CD14-positive monocyte (primary cell): ENCODE measurements at regions not wholly inside any gene's neighbourhood (a gene's known extent, or its start where the extent isn't known, plus 50 kb on each side); places are given as distances from the start of the nearest gene placed in this dataset.

Source experiments
- DNase-seq, 3 donors: peaks; one replicate each; pipeline ENCODE4 v3.0.0-alpha.2; 2011 to 2022
- H2AFZ ChIP-seq: 2 replicates; pipeline ENCODE4 v1.6.0; 2012; ENCODE audit warnings: mild to moderate bottlenecking, low read depth, low read length, inconsistent platforms; ENCODE audit not compliant: insufficient read depth, poor library complexity, severe bottlenecking
- H3K27ac ChIP-seq, 2 donors: 1 replicate in 1 of 2; 2 replicates in 1 of 2; pipeline ENCODE4 v1.5.1; 2012 to 2013; ENCODE audit warnings: low read length in 2 of 2, control low read depth in 1 of 2, inconsistent platforms in 1 of 2, low read depth in 1 of 2, mild to moderate bottlenecking in 1 of 2
- H3K27me3 ChIP-seq, 2 donors: one replicate each; pipeline versions ENCODE4 v1.6.0 to v1.6.1; 2011 to 2013; ENCODE audit warnings: low read length in 2 of 2; ENCODE audit not compliant: control insufficient read depth in 2 of 2, insufficient read depth in 2 of 2
- H3K36me3 ChIP-seq, 2 donors: replicated peaks in 1 of 2; 1 replicate in 1 of 2; 2 replicates in 1 of 2; pipeline versions ENCODE4 v1.5.1 to v1.6.1; 2012 to 2013; ENCODE audit warnings: low read length in 2 of 2, control low read depth in 1 of 2, inconsistent platforms in 1 of 2, mild to moderate bottlenecking in 1 of 2; ENCODE audit not compliant: insufficient read depth in 2 of 2, control insufficient read depth in 1 of 2
- H3K4me1 ChIP-seq, 2 donors: 1 replicate in 1 of 2; 2 replicates in 1 of 2; pipeline versions ENCODE4 v1.5.1 to v1.6.1; 2012 to 2013; ENCODE audit warnings: low read length in 2 of 2, control low read depth in 1 of 2, inconsistent platforms in 1 of 2, mild to moderate bottlenecking in 1 of 2, moderate library complexity in 1 of 2; ENCODE audit not compliant: insufficient read depth in 2 of 2, control insufficient read depth in 1 of 2
- H3K4me2 ChIP-seq: replicated peaks from 2 replicates; pipeline ENCODE3; 2012; ENCODE audit warnings: low read length, moderate library complexity, mild to moderate bottlenecking; ENCODE audit not compliant: poor library complexity, severe bottlenecking; ENCODE audit errors: extremely low read depth
- H3K4me3 ChIP-seq, 3 experiments: fragments of 200-600 bp in 1 of 3; sonication (generic) in 1 of 3; replicated peaks in 1 of 3; 1 replicate in 2 of 3; 2 replicates in 1 of 3; pipeline ENCODE4 v1.5.1; 2011 to 2013; ENCODE audit warnings: low read length in 3 of 3, mild to moderate bottlenecking in 3 of 3, control low read depth in 2 of 3, low read depth in 2 of 3, inconsistent platforms in 1 of 3, moderate library complexity in 1 of 3
- H3K79me2 ChIP-seq: 2 replicates; pipeline ENCODE4 v1.6.0; 2012; ENCODE audit warnings: mild to moderate bottlenecking, control low read depth, inconsistent platforms, low read length, moderate library complexity; ENCODE audit not compliant: insufficient read depth
- H3K9ac ChIP-seq: 2 replicates; pipeline ENCODE4 v1.6.0; 2017; ENCODE audit warnings: low read length, mild to moderate bottlenecking; ENCODE audit not compliant: insufficient read depth, poor library complexity, severe bottlenecking
- H3K9me3 ChIP-seq, 2 donors: replicated peaks in 1 of 2; 1 replicate in 1 of 2; 2 replicates in 1 of 2; pipeline versions ENCODE4 v1.5.1 to v1.6.1; 2012 to 2013; ENCODE audit warnings: low read length in 2 of 2, control low read depth in 1 of 2; ENCODE audit not compliant: control insufficient read depth in 1 of 2, insufficient read depth in 1 of 2
- H4K20me1 ChIP-seq: 2 replicates; pipeline ENCODE4 v1.6.0; 2012; ENCODE audit warnings: mild to moderate bottlenecking, low read length, control low read depth, moderate library complexity; ENCODE audit not compliant: insufficient read depth
- H3K27ac Mint-ChIP-seq, 7 donors: one replicate each; pipeline ENCODE4 v1.8.0; 2020; ENCODE audit warnings: mild to moderate bottlenecking in 7 of 7, mixed read lengths in 7 of 7, moderate library complexity in 6 of 7, inconsistent platforms in 2 of 7
- H3K27me3 Mint-ChIP-seq, 3 donors: one replicate each; pipeline ENCODE4 v1.8.0; 2021 to 2022; ENCODE audit warnings: low read depth in 3 of 3, mild to moderate bottlenecking in 3 of 3, mixed read lengths in 3 of 3, moderate library complexity in 3 of 3, inconsistent platforms in 1 of 3
- H3K36me3 Mint-ChIP-seq, 2 donors: one replicate each; pipeline ENCODE4 v1.8.0; 2020; ENCODE audit warnings: mixed read lengths in 2 of 2, inconsistent platforms in 1 of 2, mild to moderate bottlenecking in 1 of 2
- H3K4me1 Mint-ChIP-seq: one replicate; pipeline ENCODE4 v1.8.0; 2020; ENCODE audit warnings: mild to moderate bottlenecking, mixed read lengths
- H3K4me3 Mint-ChIP-seq, 2 donors: one replicate each; pipeline ENCODE4 v1.8.0; 2020; ENCODE audit warnings: mild to moderate bottlenecking in 2 of 2, mixed read lengths in 2 of 2, moderate library complexity in 1 of 2
- H3K9me3 Mint-ChIP-seq, 7 donors: one replicate each; pipeline ENCODE4 v1.8.0; 2020 to 2022; ENCODE audit warnings: mixed read lengths in 7 of 7, mild to moderate bottlenecking in 6 of 7, moderate library complexity in 6 of 7, inconsistent platforms in 2 of 7
- WGBS: methylation state at CpG from one replicate; pipeline ENCODE4 v1.1.5; 2013; ENCODE audit warnings: missing lambda C conversion rate; ENCODE audit not compliant: insufficient coverage; 5-methylcytosine and 5-hydroxymethylcytosine counted together
- intact Hi-C, 2 donors: fragments of 100-400 bp; cut with micrococcal nuclease; formaldehyde crosslinking; loops; one replicate each; pipeline versions ENCODE4 v1.15.0 to v1.15.1; 2023
- TF ChIP-seq, protein P1 (sequence below): fragments of 200-600 bp; IDR thresholded peaks from one replicate; pipeline ENCODE4 v1.8.0; 2022; ENCODE audit warnings: antibody characterized with exemption, mild to moderate bottlenecking

GRCh38 chr10:7507887-7508726 is 97.3 kb upstream of the SFMBT2 start:
- Histone ChIP-seq H3K4me1 (peaks cover 8 to 23% of the 10 kb centered on the region in 2 donors), H3K9me3 (peaks cover 8 to 15% of the 10 kb centered on the region in 2 donors), H3K27me3 (no peaks in the 10 kb centered on the region), H3K4me2 (no peak overlapping the region), H3K9ac (peak overlapping the region; percentile 17), H3K36me3 (no peaks in the 10 kb centered on the region), H3K79me2 (no peaks in the 10 kb centered on the region), H3K27ac (no peak overlapping the region), H3K4me3 (no peak overlapping the region), H4K20me1 (no peaks in the 10 kb centered on the region), H2AFZ (peak overlapping the region; percentile 69)
- peak overlapping the region in 1 of 2 donors; percentile 59 for H3K4me3 Mint-ChIP-seq
- peaks cover 25% of the 10 kb centered on the region for H3K4me1 Mint-ChIP-seq
- peak overlapping the region in 5 of 7 donors; percentile 16 to 55 (median 35) for H3K27ac Mint-ChIP-seq
- no peak for DNase-seq
- 22% methylated on average over 11 of the region's 13 CpGs for WGBS
- TF ChIP-seq, protein P1, sequence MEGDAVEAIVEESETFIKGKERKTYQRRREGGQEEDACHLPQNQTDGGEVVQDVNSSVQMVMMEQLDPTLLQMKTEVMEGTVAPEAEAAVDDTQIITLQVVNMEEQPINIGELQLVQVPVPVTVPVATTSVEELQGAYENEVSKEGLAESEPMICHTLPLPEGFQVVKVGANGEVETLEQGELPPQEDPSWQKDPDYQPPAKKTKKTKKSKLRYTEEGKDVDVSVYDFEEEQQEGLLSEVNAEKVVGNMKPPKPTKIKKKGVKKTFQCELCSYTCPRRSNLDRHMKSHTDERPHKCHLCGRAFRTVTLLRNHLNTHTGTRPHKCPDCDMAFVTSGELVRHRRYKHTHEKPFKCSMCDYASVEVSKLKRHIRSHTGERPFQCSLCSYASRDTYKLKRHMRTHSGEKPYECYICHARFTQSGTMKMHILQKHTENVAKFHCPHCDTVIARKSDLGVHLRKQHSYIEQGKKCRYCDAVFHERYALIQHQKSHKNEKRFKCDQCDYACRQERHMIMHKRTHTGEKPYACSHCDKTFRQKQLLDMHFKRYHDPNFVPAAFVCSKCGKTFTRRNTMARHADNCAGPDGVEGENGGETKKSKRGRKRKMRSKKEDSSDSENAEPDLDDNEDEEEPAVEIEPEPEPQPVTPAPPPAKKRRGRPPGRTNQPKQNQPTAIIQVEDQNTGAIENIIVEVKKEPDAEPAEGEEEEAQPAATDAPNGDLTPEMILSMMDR: no peak
- H3K27me3 Mint-ChIP-seq: peaks cover 0 to 8% (median 3%) of the 10 kb centered on the region in 3 donors
- H3K9me3 Mint-ChIP-seq: peaks cover 11 to 21% (median 15%) of the 10 kb centered on the region in 7 donors
- intact Hi-C loops: no loop called here
- peaks cover 3 to 5% of the 10 kb centered on the region in 2 donors for H3K36me3 Mint-ChIP-seq

- Histone ChIP-seq H3K4me3 (no peak overlapping the region), H3K4me1 (peaks cover 14 to 36% of the 10 kb centered on the region in 2 donors), H2AFZ (no peak overlapping the region), H3K9ac (no peak overlapping the region), H3K27ac (no peak overlapping the region), H3K4me2 (no peak overlapping the region), H3K9me3 (peaks cover 8 to 15% of the 10 kb centered on the region in 2 donors), H3K79me2 (no peaks in the 10 kb centered on the region), H3K36me3 (no peaks in the 10 kb centered on the region), H3K27me3 (no peaks in the 10 kb centered on the region), H4K20me1 (no peaks in the 10 kb centered on the region)
- H3K4me1 Mint-ChIP-seq: peaks cover 39% of the 10 kb centered on the region
- DNase-seq: no peak
- 97% methylated on average over 3 of the region's 3 CpGs for WGBS
- TF ChIP-seq, protein P1: no peak
- H3K9me3 Mint-ChIP-seq: peaks cover 11 to 17% (median 15%) of the 10 kb centered on the region in 7 donors
- intact Hi-C loops: no loop called here
- H3K27me3 Mint-ChIP-seq: peaks cover 0 to 9% (median 3%) of the 10 kb centered on the region in 3 donors
- no peak overlapping the region for H3K4me3 Mint-ChIP-seq
- peak overlapping the region in 1 of 7 donors; percentile 33 for H3K27ac Mint-ChIP-seq
- peaks cover 3 to 5% of the 10 kb centered on the region in 2 donors for H3K36me3 Mint-ChIP-seq
These were observed 95.7 kb upstream of the SFMBT2 start for GRCh38 chr10:7506571-7506970.
